Omental fat pad (tissue), 3 donors: ENCODE measurements at regions not wholly inside any gene's neighbourhood (a gene's known extent, or its start where the extent isn't known, plus 50 kb on each side); places are given as distances from the start of the nearest gene placed in this dataset.

ENCODE experiments used
- ATAC-seq: fragments of 150-250 bp; one replicate; pipeline ENCODE4 v1.9.1; 2016; ENCODE audit warnings: mild to moderate bottlenecking, moderate library complexity; ENCODE audit not compliant: low FRiP score
- DNase-seq: peaks from one replicate; pipeline ENCODE4 v3.0.0-alpha.2; 2019; ENCODE audit warnings: low spot score
- CTCF ChIP-seq, 3 donors: fragments of 450-650 bp; IDR thresholded peaks; one replicate each; pipeline ENCODE4 v1.5.1; 2016 to 2017; ENCODE audit warnings: antibody characterized with exemption in 3 of 3, mild to moderate bottlenecking in 3 of 3, moderate library complexity in 2 of 3

GRCh38 chr10:104518891-104519290 is 122.2 kb upstream of the SORCS3 start:
- ATAC-seq: no peak
- DNase-seq: no peak
- TF ChIP-seq CTCF (IDR thresholded peaks at IDR 0.05): no peak

- TF ChIP-seq CTCF (IDR thresholded peaks at IDR 0.05): no peak
- DNase-seq (no peak), ATAC-seq (no peak)
Measured at GRCh38 chr10:104520653-104521052, 120.4 kb upstream of the SORCS3 start.

GRCh38 chr10:104521901-104522694 is 119.0 kb upstream of the SORCS3 start:
- no peak for DNase-seq
- no peak for ATAC-seq
- TF ChIP-seq CTCF (IDR thresholded peaks at IDR 0.05): no peak

GRCh38 chr10:104526188-104526587 is 114.9 kb upstream of the SORCS3 start:
- DNase-seq (no peak), ATAC-seq (no peak)
- TF ChIP-seq CTCF (IDR thresholded peaks at IDR 0.05): no peak

- ATAC-seq (no peak), DNase-seq (no peak)
- TF ChIP-seq CTCF (IDR thresholded peaks at IDR 0.05): no peak
Measured at GRCh38 chr10:104527013-104527412, 114.1 kb upstream of the SORCS3 start.

- DNase-seq (no peak), ATAC-seq (no peak)
- TF ChIP-seq CTCF (IDR thresholded peaks at IDR 0.05): no peak
Measured at GRCh38 chr10:104540181-104540580, 100.9 kb upstream of the SORCS3 start.

- ATAC-seq (no peak), DNase-seq (no peak)
- TF ChIP-seq CTCF (IDR thresholded peaks at IDR 0.05): no peak
Measured at GRCh38 chr10:104541820-104542219, 99.3 kb upstream of the SORCS3 start.
